HT-29 (cell line): ENCODE measurements at regions not wholly inside any gene's neighbourhood (a gene's known extent, or its start where the extent isn't known, plus 50 kb on each side); places are given as distances from the start of the nearest gene placed in this dataset.

Experiments used
- DNase-seq: peaks from one replicate; pipeline ENCODE4 v3.0.0-alpha.2; 2015; ENCODE audit warnings: low spot score

GRCh38 chr6:141316236-141316635 is 816.5 kb upstream of the GJE1 start:
- DNase-seq = no peak

GRCh38 chr6:141313986-141314385 is 818.7 kb upstream of the GJE1 start:
- DNase-seq = no peak

- DNase-seq = peak; percentile 20
Measured at GRCh38 chr6:141309295-141309694, 823.4 kb upstream of the GJE1 start.

GRCh38 chr6:141307309-141307998 is 825.3 kb upstream of the GJE1 start:
- DNase-seq = no peak

- DNase-seq = no peak
Measured at GRCh38 chr6:141303907-141304306, 828.8 kb upstream of the GJE1 start.

GRCh38 chr6:141301779-141302178 is 830.9 kb upstream of the GJE1 start:
- no peak for DNase-seq

- DNase-seq = no peak
Measured at GRCh38 chr6:141290941-141291721, 841.6 kb upstream of the GJE1 start.

GRCh38 chr6:141288947-141289346 is 843.8 kb upstream of the GJE1 start:
- DNase-seq = no peak

GRCh38 chr6:141282263-141282662 is 850.5 kb upstream of the GJE1 start:
- no peak for DNase-seq

- DNase-seq = no peak
Measured at GRCh38 chr6:141269684-141270083, 863.0 kb upstream of the GJE1 start.

- no peak for DNase-seq
Measured at GRCh38 chr6:141267420-141267819, 865.3 kb upstream of the GJE1 start.

GRCh38 chr6:141265756-141266623 is 866.7 kb upstream of the GJE1 start:
- no peak for DNase-seq

- no peak for DNase-seq
Measured at GRCh38 chr6:141264101-141264500, 868.6 kb upstream of the GJE1 start.

GRCh38 chr6:141261672-141262060 is 871.1 kb upstream of the GJE1 start:
- no peak for DNase-seq

GRCh38 chr6:141261016-141261671 is 871.6 kb upstream of the GJE1 start:
- DNase-seq = no peak

GRCh38 chr6:141260627-141261015 is 872.1 kb upstream of the GJE1 start:
- no peak for DNase-seq

- DNase-seq = no peak
Measured at GRCh38 chr6:141259807-141260206, 872.9 kb upstream of the GJE1 start.

GRCh38 chr6:141259091-141259490 is 873.6 kb upstream of the GJE1 start:
- no peak for DNase-seq

- DNase-seq = no peak
Measured at GRCh38 chr6:141258516-141258915, 874.2 kb upstream of the GJE1 start.

- DNase-seq = no peak
Measured at GRCh38 chr6:141254336-141254735, 878.4 kb upstream of the GJE1 start.

GRCh38 chr6:141252828-141253608 is 879.7 kb upstream of the GJE1 start:
- DNase-seq = no peak
